Erythroblast (primary cell): ENCODE measurements at regions not wholly inside any gene's neighbourhood (a gene's known extent, or its start where the extent isn't known, plus 50 kb on each side); places are given as distances from the start of the nearest gene placed in this dataset.
"Not testable (repeated sequence)": the region's sequence is repeated elsewhere in the genome, so short reads cannot be mapped to it uniquely, and the experiment has no call there.

Source experiments
- DNase-seq, 2 experiments: peaks; one replicate each; lab custom pipeline; 2025; lab: John Stamatoyannopoulos, UW
- GATA1 ChIP-seq: IDR thresholded peaks from 2 replicates; pipeline ENCODE4 v1.6.1; 2011; ENCODE audit warnings: low read depth, mild to moderate bottlenecking, control low read depth, low read length, moderate library complexity
- POLR2A ChIP-seq: IDR thresholded peaks from 2 replicates; pipeline ENCODE4 v1.6.1; 2011; ENCODE audit warnings: mild to moderate bottlenecking, low read length

GRCh38 chr3:139264375-139264774, 79.4 kb upstream of the MRPS22 start:
- no peak for DNase-seq

DNA sequence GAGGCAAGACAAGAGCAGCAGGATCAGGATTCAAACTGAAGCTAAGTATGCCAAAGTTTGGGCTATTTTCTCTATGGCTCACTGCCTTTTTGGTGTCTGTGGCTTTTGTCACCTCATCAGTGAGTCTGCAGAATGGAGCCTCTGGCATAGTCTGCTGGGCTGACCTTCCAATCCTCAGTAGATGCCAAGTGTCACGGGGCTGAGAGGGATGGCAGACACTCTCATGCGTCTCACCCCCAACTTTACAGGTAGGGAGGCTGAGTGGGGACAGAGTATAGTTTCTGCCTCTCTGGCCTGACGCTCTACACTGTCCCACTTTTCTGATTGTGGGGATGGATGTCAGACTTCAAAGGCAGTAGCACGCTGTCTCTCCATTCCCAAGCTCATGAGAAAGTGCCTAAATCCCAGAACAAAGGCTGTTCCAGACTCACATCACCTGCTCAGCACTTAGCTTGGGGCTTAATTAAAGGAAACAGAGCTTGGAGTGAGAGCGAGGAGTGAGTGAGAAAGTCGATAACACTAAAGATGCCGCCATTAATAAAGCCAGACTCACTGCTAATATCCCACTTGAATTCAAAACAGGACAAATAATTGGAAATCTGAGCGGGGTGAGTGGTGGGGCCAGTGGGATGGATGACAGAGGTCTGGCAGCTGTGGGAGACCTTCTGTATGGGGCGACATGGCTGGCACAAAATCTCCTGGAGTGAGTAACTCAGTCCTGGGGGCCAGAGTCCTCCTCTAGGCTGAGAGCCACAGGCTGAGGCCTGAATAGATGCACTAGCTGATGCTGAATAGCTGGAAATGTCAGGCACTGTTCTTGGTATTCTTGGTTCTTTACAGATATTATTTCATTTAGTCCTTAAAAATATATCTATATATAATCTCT, 78.4 kb upstream of the MRPS22 start:
- no peak for TF ChIP-seq POLR2A
- no peak for DNase-seq

More at GRCh38 chr3:139264375-139264774, 79.4 kb upstream of the MRPS22 start:
- TF ChIP-seq POLR2A (no peak), GATA1 (no peak)

DNA sequence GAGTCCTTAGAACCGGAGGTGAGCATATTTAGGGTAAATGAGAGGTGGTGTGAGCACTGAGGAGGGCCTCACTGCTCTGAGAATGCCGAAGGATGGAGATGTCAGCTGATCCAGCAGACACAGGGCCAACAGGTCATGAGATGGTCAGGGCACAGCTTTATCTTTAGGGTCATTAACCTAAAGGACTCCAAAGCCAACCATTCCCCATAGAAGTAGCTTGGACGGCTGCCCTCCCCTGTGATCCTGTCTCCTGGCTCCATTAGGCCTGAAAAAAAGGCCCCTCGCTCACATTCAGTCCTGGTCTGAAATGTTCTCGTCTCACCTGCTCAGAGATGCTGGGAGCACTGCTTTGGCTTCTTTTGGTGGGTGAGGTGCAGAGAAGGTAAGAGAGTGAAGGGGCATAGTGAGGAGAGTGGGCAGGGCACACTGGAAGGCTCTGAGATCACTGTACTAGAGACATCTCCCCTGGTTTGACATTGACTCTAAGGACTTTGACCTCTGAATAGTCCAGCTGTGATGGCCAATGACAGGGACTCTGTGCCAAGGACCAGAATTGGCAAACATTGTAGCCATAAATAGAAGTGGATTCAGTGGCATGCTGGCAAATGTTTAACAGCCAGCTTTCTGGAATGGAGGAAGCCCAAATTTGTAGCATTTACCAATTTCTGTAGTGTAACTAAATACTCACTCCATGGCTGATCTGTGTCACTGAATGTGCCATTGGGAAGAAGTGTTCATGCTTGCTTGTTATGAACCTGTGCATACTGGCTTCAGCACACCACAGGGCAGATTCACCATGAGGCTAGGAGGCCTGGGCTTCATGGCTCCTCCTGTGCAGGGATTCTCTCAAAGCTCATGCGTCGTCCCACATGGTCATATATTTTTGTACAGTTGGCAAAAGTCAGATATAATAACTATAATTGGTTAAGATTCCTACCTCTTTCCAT, 76.2 kb upstream of the MRPS22 start:
- TF ChIP-seq POLR2A = no peak
- no peak for TF ChIP-seq GATA1
- no peak for DNase-seq

DNA sequence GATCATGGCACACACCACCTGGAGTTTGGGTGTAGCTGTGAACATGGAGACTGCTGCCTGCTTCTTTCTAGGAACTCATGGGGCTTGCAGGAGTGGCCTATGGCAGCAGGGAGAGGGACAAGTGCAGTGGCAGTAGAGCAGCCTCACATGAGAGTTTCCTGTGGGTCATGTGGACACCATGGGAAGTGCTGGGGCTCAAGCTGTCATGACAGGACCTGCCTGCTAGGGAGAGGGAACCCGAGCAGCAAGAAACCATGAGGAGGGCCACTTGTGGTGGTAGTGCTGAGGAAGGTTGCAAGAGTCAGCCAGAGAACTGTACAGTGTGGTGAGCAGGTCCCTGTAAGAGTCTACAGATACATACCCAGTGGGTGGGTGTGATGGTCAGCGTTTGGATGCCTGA, 73.8 kb upstream of the MRPS22 start:
- no peak for DNase-seq

DNA sequence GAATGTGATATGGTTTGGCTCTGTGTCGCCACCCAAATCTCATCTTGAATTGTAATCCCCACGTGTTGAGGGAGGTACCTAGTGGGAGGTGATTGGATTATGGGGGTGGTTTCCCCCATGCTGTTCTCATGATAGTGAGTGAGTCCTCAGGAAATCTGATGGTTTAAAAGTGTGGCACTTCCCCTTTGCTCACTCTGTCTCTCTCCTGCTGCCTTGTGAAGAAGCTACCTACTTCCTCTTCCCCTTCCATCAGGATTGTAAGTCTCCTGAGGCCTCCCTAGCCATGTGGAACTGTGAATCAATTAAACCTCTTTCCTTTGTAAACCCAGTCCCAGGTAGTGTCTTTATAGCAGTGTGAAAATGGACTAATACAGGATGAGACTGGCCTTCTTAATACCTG, 73.2 kb upstream of the MRPS22 start:
- not testable (repeated sequence) for DNase-seq

More for the DNA sequence above, 73.8 kb upstream of the MRPS22 start:
- TF ChIP-seq POLR2A = no peak
- no peak for TF ChIP-seq GATA1

DNA sequence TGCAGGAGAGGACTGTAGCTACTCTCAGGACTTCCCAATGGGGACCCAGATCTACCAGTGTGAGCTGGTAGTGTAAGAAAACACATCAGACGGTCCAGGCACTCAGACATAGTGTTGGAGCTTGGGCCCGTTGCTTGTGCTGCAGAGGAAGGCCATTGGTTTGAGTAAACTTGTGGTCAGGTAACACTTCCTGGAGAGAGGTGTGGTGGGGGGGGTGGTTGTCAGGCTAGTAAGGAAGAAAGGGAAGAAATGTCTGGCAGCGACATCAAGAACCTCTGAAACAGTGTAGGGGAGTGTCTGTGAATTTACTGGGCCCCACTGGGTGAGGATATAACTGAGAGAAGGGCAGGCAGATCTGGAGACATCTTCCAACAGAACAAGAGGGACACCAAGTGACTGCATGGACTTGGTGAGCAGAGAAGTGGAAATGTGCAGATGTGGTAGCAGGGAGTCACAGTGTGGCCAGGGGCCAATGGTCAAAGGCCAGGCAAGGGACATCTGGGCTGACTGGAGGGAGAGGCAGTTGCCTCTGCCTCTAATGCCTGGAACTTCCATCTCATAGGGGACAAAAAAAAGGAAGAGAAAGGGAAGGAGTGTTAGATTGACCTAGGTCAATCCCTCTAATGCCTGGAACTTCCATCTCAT, 63.7 kb upstream of the MRPS22 start:
- no peak for TF ChIP-seq POLR2A
- TF ChIP-seq GATA1 = no peak
- DNase-seq = no peak

DNA sequence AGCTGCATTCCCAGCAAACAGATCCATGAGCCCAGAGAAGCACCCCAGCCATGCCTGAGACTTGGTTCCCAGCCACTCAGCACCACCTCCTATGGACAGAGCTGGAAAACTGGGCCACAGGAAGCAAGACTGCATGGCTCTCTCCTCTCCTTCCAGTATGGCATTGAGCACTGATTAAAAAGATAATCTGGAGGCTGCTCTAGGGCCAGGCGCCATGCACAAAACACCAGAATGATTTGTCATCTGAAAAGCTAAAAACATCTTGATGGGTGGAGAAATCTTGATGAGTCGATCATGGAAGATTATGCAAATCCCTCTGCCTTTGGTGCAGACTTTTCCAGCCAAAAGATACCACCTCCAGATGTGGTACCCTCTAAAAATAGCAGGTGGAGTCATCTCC, 62.7 kb upstream of the MRPS22 start:
- TF ChIP-seq GATA1 (no peak), POLR2A (no peak)
- DNase-seq = no peak

GRCh38 chr3:139281522-139282196, 62.2 kb upstream of the MRPS22 start:
- no peak for DNase-seq
- TF ChIP-seq GATA1 = no peak
- no peak for TF ChIP-seq POLR2A

DNA sequence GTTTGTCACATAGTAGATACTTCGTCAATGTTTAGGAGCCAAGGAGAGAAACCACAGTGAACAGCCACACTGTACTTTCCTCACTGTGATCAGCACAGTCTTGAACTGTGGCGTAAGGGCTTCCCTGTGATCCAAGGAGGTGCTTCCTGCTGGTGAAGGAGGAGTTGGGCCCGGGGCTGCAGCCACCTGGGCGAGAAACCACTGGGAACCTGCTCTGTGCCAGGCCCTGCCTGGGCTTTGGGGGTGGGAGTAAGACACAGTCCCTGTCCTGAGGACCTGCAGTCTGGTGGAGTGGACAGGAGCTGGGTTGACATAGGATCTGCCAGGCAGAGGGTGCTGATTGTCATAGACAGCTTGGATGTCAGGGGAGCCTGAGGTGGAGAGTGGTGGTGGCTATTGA, 60.5 kb upstream of the MRPS22 start:
- no peak for TF ChIP-seq POLR2A
- TF ChIP-seq GATA1 = no peak
- DNase-seq = no peak

DNA sequence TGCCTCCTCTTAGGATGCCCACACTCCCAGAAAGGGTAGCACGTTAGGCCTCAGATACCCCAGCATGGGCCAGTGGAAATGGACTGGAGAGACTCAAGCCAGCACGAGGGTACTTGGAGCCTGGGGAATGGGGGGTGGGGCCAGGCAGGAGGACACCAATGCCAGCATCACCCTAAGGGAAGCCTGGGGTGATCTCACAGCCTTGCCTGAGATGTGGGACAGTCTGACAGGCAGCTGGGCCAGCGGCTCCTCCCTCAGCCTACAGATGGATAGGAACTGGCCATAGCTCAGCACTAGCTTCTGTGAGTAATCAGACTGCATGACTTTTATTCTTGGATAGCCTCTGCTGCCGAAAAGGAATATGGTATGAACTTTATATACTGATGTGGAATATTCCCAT, 59.6 kb upstream of the MRPS22 start:
- no peak for TF ChIP-seq GATA1
- TF ChIP-seq POLR2A = no peak
- no peak for DNase-seq

DNA sequence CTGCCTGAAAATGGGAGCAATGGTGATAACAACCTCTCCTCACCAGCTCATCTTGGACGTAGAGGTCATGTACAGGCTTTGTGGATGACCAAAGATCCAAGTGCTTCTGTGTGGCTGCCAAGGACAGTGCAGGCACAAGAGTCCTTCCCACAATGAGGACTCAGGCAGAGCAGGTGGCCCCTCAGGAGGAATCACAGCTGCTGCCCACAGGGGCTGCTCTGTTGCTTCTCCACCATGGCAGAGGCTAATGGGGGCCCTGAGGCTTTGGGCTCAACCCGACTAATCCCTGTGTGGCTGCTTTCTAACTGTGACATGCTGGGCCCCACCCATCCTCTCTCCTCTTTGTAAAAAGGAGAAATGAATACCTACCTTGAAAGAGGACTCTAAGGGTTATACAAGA, 58.1 kb upstream of the MRPS22 start:
- no peak for DNase-seq
- no peak for TF ChIP-seq GATA1
- TF ChIP-seq POLR2A = no peak

GRCh38 chr3:139286241-139286640, 57.6 kb upstream of the MRPS22 start:
- TF ChIP-seq POLR2A = no peak
- no peak for TF ChIP-seq GATA1
- DNase-seq = no peak

GRCh38 chr3:139286825-139287224, 57.0 kb upstream of the MRPS22 start:
- DNase-seq = no peak
- TF ChIP-seq GATA1 (no peak), POLR2A (no peak)

GRCh38 chr3:139287557-139287956, 56.3 kb upstream of the MRPS22 start:
- no peak for DNase-seq
- TF ChIP-seq GATA1 = no peak
- no peak for TF ChIP-seq POLR2A
